Astrocyte (in vitro differentiated cells and primary cell): ENCODE measurements at regions not wholly inside any gene's neighbourhood (a gene's known extent, or its start where the extent isn't known, plus 50 kb on each side); places are given as distances from the start of the nearest gene placed in this dataset.

Source experiments
- DNase-seq: peaks from one replicate; pipeline ENCODE4 v3.0.0-alpha.2; 2010; ENCODE audit warnings: low read depth
- FAIRE-seq: peaks from 2 replicates; lab custom pipeline; 2011; peaks lifted over from hg19 to GRCh38; lab: Jason Lieb, UNC
- H2AFZ ChIP-seq: 2 replicates; pipeline ENCODE4 v1.6.0; 2012; ENCODE audit warnings: low read depth, low read length, inconsistent platforms
- H3K27ac ChIP-seq: 2 replicates; pipeline ENCODE4 v1.5.1; 2011; ENCODE audit warnings: low read depth, low read length, inconsistent platforms
- H3K27me3 ChIP-seq: 2 replicates; pipeline ENCODE4 v1.6.0; 2011; ENCODE audit warnings: low read length, inconsistent platforms; ENCODE audit not compliant: insufficient read depth
- H3K36me3 ChIP-seq: 2 replicates; pipeline ENCODE4 v1.5.1; 2011; ENCODE audit warnings: low read length, inconsistent platforms; ENCODE audit not compliant: insufficient read depth
- H3K4me1 ChIP-seq: 2 replicates; pipeline ENCODE4 v1.5.1; 2011; ENCODE audit warnings: low read length, inconsistent platforms; ENCODE audit not compliant: insufficient read depth
- H3K4me2 ChIP-seq: 2 replicates; pipeline ENCODE4 v1.6.0; 2012; ENCODE audit warnings: low read length, inconsistent platforms
- H3K4me3 ChIP-seq: 2 replicates; pipeline ENCODE4 v1.5.1; 2011; ENCODE audit warnings: low read depth, mild to moderate bottlenecking, low read length, inconsistent platforms; ENCODE audit not compliant: insufficient read depth
- H3K79me2 ChIP-seq: 2 replicates; pipeline ENCODE4 v1.6.0; 2012; ENCODE audit warnings: mild to moderate bottlenecking, low read length, inconsistent platforms; ENCODE audit not compliant: insufficient read depth
- H3K9ac ChIP-seq: 2 replicates; pipeline ENCODE4 v1.6.0; 2012; ENCODE audit warnings: mild to moderate bottlenecking, low read length, inconsistent platforms
- H3K9me3 ChIP-seq: 2 replicates; pipeline ENCODE4 v1.5.1; 2012; ENCODE audit warnings: low read depth, mild to moderate bottlenecking, low read length, inconsistent platforms; ENCODE audit not compliant: insufficient read depth
- H4K20me1 ChIP-seq: 2 replicates; pipeline ENCODE4 v1.6.0; 2012; ENCODE audit warnings: low read length, inconsistent platforms; ENCODE audit not compliant: insufficient read depth
- H3K27ac Mint-ChIP-seq: one replicate; pipeline ENCODE4 v1.8.0; 2021; ENCODE audit warnings: mild to moderate bottlenecking, mixed read lengths; ENCODE audit not compliant: unreplicated experiment
- H3K27me3 Mint-ChIP-seq: one replicate; pipeline ENCODE4 v1.8.0; 2021; ENCODE audit warnings: low read depth, mixed read lengths; ENCODE audit not compliant: unreplicated experiment
- H3K36me3 Mint-ChIP-seq: one replicate; pipeline ENCODE4 v1.8.0; 2021; ENCODE audit warnings: low read depth, mixed read lengths; ENCODE audit not compliant: unreplicated experiment
- H3K4me1 Mint-ChIP-seq: one replicate; pipeline ENCODE4 v1.8.0; 2021; ENCODE audit warnings: low read depth, mixed read lengths; ENCODE audit not compliant: unreplicated experiment
- H3K4me3 Mint-ChIP-seq: one replicate; pipeline ENCODE4 v1.8.0; 2021; ENCODE audit warnings: mild to moderate bottlenecking, moderate library complexity, mixed read lengths; ENCODE audit not compliant: unreplicated experiment
- H3K9me3 Mint-ChIP-seq: one replicate; pipeline ENCODE4 v1.8.0; 2021; ENCODE audit warnings: mild to moderate bottlenecking, mixed read lengths; ENCODE audit not compliant: unreplicated experiment
- EZH2 ChIP-seq: IDR thresholded peaks from 2 replicates; pipeline ENCODE4 v1.6.1; 2012; ENCODE audit warnings: mild to moderate bottlenecking, low read length, inconsistent platforms; ENCODE audit not compliant: insufficient read depth
- TF ChIP-seq, protein P1 (sequence below): IDR thresholded peaks from 2 replicates; pipeline ENCODE4 v1.5.1; 2011; ENCODE audit warnings: low read depth, mild to moderate bottlenecking, inconsistent platforms, low read length, moderate library complexity; ENCODE audit not compliant: insufficient read depth

- TF ChIP-seq, protein P1, sequence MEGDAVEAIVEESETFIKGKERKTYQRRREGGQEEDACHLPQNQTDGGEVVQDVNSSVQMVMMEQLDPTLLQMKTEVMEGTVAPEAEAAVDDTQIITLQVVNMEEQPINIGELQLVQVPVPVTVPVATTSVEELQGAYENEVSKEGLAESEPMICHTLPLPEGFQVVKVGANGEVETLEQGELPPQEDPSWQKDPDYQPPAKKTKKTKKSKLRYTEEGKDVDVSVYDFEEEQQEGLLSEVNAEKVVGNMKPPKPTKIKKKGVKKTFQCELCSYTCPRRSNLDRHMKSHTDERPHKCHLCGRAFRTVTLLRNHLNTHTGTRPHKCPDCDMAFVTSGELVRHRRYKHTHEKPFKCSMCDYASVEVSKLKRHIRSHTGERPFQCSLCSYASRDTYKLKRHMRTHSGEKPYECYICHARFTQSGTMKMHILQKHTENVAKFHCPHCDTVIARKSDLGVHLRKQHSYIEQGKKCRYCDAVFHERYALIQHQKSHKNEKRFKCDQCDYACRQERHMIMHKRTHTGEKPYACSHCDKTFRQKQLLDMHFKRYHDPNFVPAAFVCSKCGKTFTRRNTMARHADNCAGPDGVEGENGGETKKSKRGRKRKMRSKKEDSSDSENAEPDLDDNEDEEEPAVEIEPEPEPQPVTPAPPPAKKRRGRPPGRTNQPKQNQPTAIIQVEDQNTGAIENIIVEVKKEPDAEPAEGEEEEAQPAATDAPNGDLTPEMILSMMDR, result no peak
- no peak for TF ChIP-seq EZH2
- H3K9me3 Mint-ChIP-seq, result peaks cover 4% of the 10 kb centered on the region
Observed at GRCh38 chr9:16306586-16306985, 563.9 kb downstream of the BNC2 start.

DNA sequence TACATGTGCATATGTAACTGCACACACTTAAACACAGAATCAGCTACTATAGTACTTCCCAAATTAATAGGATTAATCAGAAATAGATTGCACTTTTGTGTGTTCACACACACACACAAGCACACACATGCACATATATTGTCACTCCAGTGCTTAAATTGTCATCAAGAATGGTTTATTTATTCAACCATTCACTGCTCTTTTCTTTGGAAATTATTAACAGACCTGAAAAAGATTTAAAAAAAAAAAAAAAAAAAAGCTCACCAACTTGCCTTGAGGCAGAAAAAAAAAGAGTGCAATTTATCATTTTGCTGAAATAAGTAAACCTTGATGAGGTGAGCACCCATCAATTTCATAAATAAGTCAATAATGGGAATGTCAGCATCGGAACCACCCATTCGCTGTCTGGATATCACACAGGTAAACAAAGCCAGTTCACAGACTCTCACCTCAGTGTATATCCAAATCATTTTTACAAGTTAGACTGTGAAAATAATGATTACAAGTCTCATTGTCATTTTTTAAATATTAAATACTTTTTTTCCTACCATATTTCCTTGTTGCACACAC lies 562.8 kb downstream of the BNC2 start:
- Histone ChIP-seq H3K4me3 (no peak overlapping the region), H3K27ac (no peak overlapping the region), H3K4me2 (no peak overlapping the region), H4K20me1 (no peaks in the 10 kb centered on the region), H3K79me2 (no peaks in the 10 kb centered on the region), H2AFZ (no peak overlapping the region), H3K36me3 (no peaks in the 10 kb centered on the region), H3K9me3 (no peaks in the 10 kb centered on the region), H3K4me1 (no peaks in the 10 kb centered on the region), H3K27me3 (peaks cover 6% of the 10 kb centered on the region), H3K9ac (no peak overlapping the region)
- Mint-ChIP-seq H3K27ac (no peak overlapping the region), H3K9me3 (peaks cover 2% of the 10 kb centered on the region), H3K36me3 (no peaks in the 10 kb centered on the region), H3K4me1 (peaks cover 1% of the 10 kb centered on the region), H3K4me3 (no peak overlapping the region), H3K27me3 (peaks cover 6% of the 10 kb centered on the region)
- no peak for FAIRE-seq
- TF ChIP-seq, protein P1, result no peak
- no peak for TF ChIP-seq EZH2
- DNase-seq, result no peak

More at GRCh38 chr9:16306586-16306985, 563.9 kb downstream of the BNC2 start:
- no peaks in the 10 kb centered on the region for H3K36me3 ChIP-seq
- peaks cover 6% of the 10 kb centered on the region for H3K27me3 ChIP-seq
- H3K36me3 Mint-ChIP-seq, result no peaks in the 10 kb centered on the region
- no peak overlapping the region for H3K4me3 ChIP-seq
- H3K27me3 Mint-ChIP-seq, result peaks cover 6% of the 10 kb centered on the region
- H4K20me1 ChIP-seq, result no peaks in the 10 kb centered on the region
- H3K4me1 Mint-ChIP-seq, result peaks cover 1% of the 10 kb centered on the region
- FAIRE-seq (no peak), DNase-seq (no peak)
- no peaks in the 10 kb centered on the region for H3K79me2 ChIP-seq
- H3K27ac ChIP-seq, result no peak overlapping the region
- H3K27ac Mint-ChIP-seq, result no peak overlapping the region
- no peak overlapping the region for H2AFZ ChIP-seq
- no peaks in the 10 kb centered on the region for H3K9me3 ChIP-seq
- no peak overlapping the region for H3K4me2 ChIP-seq
- H3K4me3 Mint-ChIP-seq, result no peak overlapping the region
- no peaks in the 10 kb centered on the region for H3K4me1 ChIP-seq
- no peak overlapping the region for H3K9ac ChIP-seq

- H3K36me3 Mint-ChIP-seq, result no peaks in the 10 kb centered on the region
- Histone ChIP-seq H2AFZ (no peak overlapping the region), H3K27ac (no peak overlapping the region), H3K9ac (no peak overlapping the region), H3K27me3 (peaks cover 6% of the 10 kb centered on the region), H3K4me3 (no peak overlapping the region), H3K36me3 (no peaks in the 10 kb centered on the region), H3K4me2 (no peak overlapping the region), H3K4me1 (no peaks in the 10 kb centered on the region), H3K9me3 (no peaks in the 10 kb centered on the region), H4K20me1 (no peaks in the 10 kb centered on the region), H3K79me2 (no peaks in the 10 kb centered on the region)
- TF ChIP-seq, protein P1, result no peak
- no peak for TF ChIP-seq EZH2
- DNase-seq (no peak), FAIRE-seq (no peak)
- peaks cover 2% of the 10 kb centered on the region for H3K9me3 Mint-ChIP-seq
- peaks cover 1% of the 10 kb centered on the region for H3K4me1 Mint-ChIP-seq
- peaks cover 6% of the 10 kb centered on the region for H3K27me3 Mint-ChIP-seq
- no peak overlapping the region for H3K27ac Mint-ChIP-seq
- H3K4me3 Mint-ChIP-seq, result no peak overlapping the region
Observed at GRCh38 chr9:16308645-16309044, 561.8 kb downstream of the BNC2 start.
